H1 (cell line): ENCODE measurements at regions not wholly inside any gene's neighbourhood (a gene's known extent, or its start where the extent isn't known, plus 50 kb on each side); places are given as distances from the start of the nearest gene placed in this dataset.

Source experiments
- BRCA1 ChIP-seq: IDR thresholded peaks from 2 replicates; pipeline ENCODE4 v1.6.1; 2012; ENCODE audit warnings: low read depth, low read length, improper control_type of control experiment
- HDAC2 ChIP-seq, 2 experiments: fragments of 300-600 bp in 1 of 2; sonication (generic) in 1 of 2; IDR thresholded peaks; 2 replicates each; pipeline ENCODE4 v1.6.1; 2011 to 2012; ENCODE audit warnings: low read depth in 2 of 2, low read length in 2 of 2, mild to moderate bottlenecking in 2 of 2, moderate library complexity in 2 of 2, borderline replicate concordance in 1 of 2, inconsistent platforms in 1 of 2
- KDM1A ChIP-seq: fragments of 200-600, 300-600 bp; sonication (generic); IDR thresholded peaks from 2 replicates; pipeline ENCODE4 v1.7.1; 2016; ENCODE audit warnings: mild to moderate bottlenecking, low read length, borderline replicate concordance
- KDM5A ChIP-seq: fragments of 200-600 bp; IDR thresholded peaks from 2 replicates; pipeline ENCODE4 v1.7.1; 2012; ENCODE audit warnings: mild to moderate bottlenecking, low read length, inconsistent platforms, mixed read lengths

DNA sequence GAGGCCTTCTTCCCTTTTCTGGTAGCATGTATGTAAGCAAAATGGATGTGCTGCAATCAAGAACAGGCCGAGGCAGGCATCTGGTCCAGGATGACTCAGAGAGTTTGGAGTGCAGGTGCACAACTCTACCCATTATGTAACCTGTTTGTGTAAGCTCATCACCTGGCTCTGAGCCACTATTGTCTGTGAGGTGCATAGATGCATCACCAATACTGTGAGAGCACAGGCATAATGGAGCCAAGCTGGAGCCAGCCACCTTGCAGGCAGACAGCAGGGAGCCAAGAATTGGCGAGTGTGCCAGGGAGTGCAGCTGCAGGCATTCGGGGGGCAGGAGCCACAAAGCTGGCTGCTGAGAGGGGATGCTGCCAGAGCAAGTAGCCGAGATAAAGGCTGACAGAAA is 549.9 kb upstream of the RGS18 start (continued):
- TF ChIP-seq KDM5A (no peak), BRCA1 (no peak), KDM1A (no peak), HDAC2 (IDR thresholded peaks at IDR 0.05; ENCODE audit: borderline replicate concordance in 1 of 2, low read depth in 2 of 2, low read length in 2 of 2) (no peak)
- TF ChIP-seq, all 59 proteins: peak for 0
